AML-193 (cell line): ENCODE measurements at regions not wholly inside any gene's neighbourhood (a gene's known extent, or its start where the extent isn't known, plus 50 kb on each side); places are given as distances from the start of the nearest gene placed in this dataset.
"Not testable (repeated sequence)": the region's sequence is repeated elsewhere in the genome, so short reads cannot be mapped to it uniquely, and the experiment has no call there.

Source experiments
- DNase-seq, 2 experiments: peaks; one replicate each; lab custom pipeline; 2025; lab: John Stamatoyannopoulos, UW

- DNase-seq: no peak
These were observed 1567.8 kb upstream of the SLC10A2 start for GRCh38 chr13:104634016-104634415.

- no peak for DNase-seq
These were observed 1566.5 kb upstream of the SLC10A2 start for GRCh38 chr13:104632736-104633135.

- no peak for DNase-seq
These were observed 1559.0 kb upstream of the SLC10A2 start for GRCh38 chr13:104625201-104625600.

- DNase-seq: no peak
These were observed 1550.8 kb upstream of the SLC10A2 start for GRCh38 chr13:104616990-104617389.

- DNase-seq: no peak
These were observed 1548.3 kb upstream of the SLC10A2 start for GRCh38 chr13:104614361-104615145.

GRCh38 chr13:104608331-104608730 is 1542.1 kb upstream of the SLC10A2 start:
- no peak for DNase-seq

- not testable (repeated sequence) for DNase-seq
These were observed 1539.2 kb upstream of the SLC10A2 start for GRCh38 chr13:104605435-104605834.

- no peak for DNase-seq
These were observed 1531.4 kb upstream of the SLC10A2 start for GRCh38 chr13:104597546-104598180.

GRCh38 chr13:104595511-104595910 is 1529.3 kb upstream of the SLC10A2 start:
- no peak for DNase-seq

- no peak for DNase-seq
These were observed 1528.6 kb upstream of the SLC10A2 start for GRCh38 chr13:104594806-104595205.

- DNase-seq: no peak
These were observed 1527.5 kb upstream of the SLC10A2 start for GRCh38 chr13:104593693-104594092.

- DNase-seq: no peak
These were observed 1527.0 kb upstream of the SLC10A2 start for GRCh38 chr13:104593251-104593576.

- DNase-seq: no peak
These were observed 1526.5 kb upstream of the SLC10A2 start for GRCh38 chr13:104592545-104593250.

GRCh38 chr13:104592127-104592526 is 1525.9 kb upstream of the SLC10A2 start:
- DNase-seq: no peak

GRCh38 chr13:104586051-104586746 is 1520.0 kb upstream of the SLC10A2 start:
- no peak for DNase-seq

GRCh38 chr13:104584481-104584880 is 1518.3 kb upstream of the SLC10A2 start:
- no peak for DNase-seq

GRCh38 chr13:104580931-104581330 is 1514.7 kb upstream of the SLC10A2 start:
- DNase-seq: no peak

- no peak for DNase-seq
These were observed 1511.0 kb upstream of the SLC10A2 start for GRCh38 chr13:104577071-104577815.

- DNase-seq: no peak
These were observed 1505.6 kb upstream of the SLC10A2 start for GRCh38 chr13:104571893-104572229.

- peak; percentile 22 to 26 for DNase-seq
These were observed 1505.1 kb upstream of the SLC10A2 start for GRCh38 chr13:104571161-104571892.

GRCh38 chr13:104567114-104567513 is 1500.9 kb upstream of the SLC10A2 start:
- no peak for DNase-seq
